ENCODE measurements at regions not wholly inside any gene's neighbourhood (a gene's known extent, or its start where the extent isn't known, plus 50 kb on each side); places are given as distances from the start of the nearest gene placed in this dataset. TPM values are rescaled to one million over a fixed set of nuclear protein-coding genes. Genes with fewer than 3 reads are reported as not detected.

DNA sequence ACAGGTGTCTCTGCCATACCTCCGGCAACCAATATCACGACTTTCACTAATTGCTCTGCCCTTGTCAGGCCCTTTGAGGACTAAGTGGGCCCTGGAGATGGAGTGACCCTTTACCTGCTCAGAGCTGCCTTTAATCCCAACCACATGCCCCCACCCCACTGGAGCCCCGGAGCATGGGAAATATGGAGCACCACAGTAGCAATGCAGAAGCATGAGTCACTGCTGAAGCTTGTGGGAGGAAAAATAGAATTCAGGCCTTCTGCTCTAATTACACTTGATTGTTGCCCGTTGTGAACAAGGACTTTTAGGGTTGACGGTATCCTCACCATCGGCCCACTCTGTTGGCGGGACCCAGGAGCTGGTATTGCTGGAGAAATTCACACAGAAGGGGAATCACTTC lies 52.5 kb upstream of the FRMD4A start:
- peaks cover 2% of the 10 kb centered on the region for H3K9me3 Mint-ChIP-seq
- intact Hi-C loops (cut with micrococcal nuclease), result loop anchor here (2.0 to 5.0 kb wide), 3 partner anchors 224 to 596 kb away; partner anchors contain the start of gene SUV39H2
- peaks cover 7% of the 10 kb centered on the region for H3K27me3 Mint-ChIP-seq (ENCODE audit: low read depth)
- H3K4me3 Mint-ChIP-seq, result no peak overlapping the region
- peaks cover 66% of the 10 kb centered on the region for H3K4me1 Mint-ChIP-seq (ENCODE audit: low read depth)
- H3K36me3 Mint-ChIP-seq (ENCODE audit: low read depth), result peaks cover 1% of the 10 kb centered on the region
- DNase-seq, result no peak
- CTCF ChIA-PET, result interaction anchor here (1.0 kb wide), 1 partner anchor 26 kb away, joined by 3 read pairs; no protein-coding TSS in a partner anchor
- no peak overlapping the region for H3K27ac Mint-ChIP-seq

DNA sequence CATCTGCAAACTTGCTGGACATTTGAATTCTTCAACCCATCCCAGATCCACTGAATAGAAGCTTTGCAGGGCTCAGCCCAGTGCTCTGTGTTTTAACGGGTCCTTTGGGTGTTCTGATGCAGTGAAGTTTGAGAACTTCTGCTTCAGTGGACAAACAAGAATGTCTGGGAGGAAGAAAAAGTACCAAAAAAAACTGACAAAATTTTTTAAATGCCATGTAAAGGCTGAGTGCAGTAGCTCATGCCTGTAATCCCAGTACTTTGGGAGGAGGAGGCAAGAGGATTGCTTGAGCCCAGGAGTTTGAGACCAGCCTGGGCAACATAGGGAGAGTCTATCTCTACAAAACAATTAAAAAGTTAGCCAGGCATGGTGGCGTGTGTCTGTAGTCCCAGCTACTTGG lies 51.8 kb upstream of the FRMD4A start:
- CTCF ChIA-PET, result interaction anchor here (1.0 kb wide), 1 partner anchor 27 kb away, joined by 3 read pairs; no protein-coding TSS in a partner anchor
- H3K9me3 Mint-ChIP-seq, result no peaks in the 10 kb centered on the region
- peak overlapping the region; percentile 37 for H3K27ac Mint-ChIP-seq
- no peaks in the 10 kb centered on the region for H3K36me3 Mint-ChIP-seq (ENCODE audit: low read depth)
- no peak overlapping the region for H3K4me3 Mint-ChIP-seq
- intact Hi-C loops (cut with micrococcal nuclease), result loop anchor here (1.0 to 5.0 kb wide), 9 partner anchors 8 to 741 kb away; partner anchors contain the start of gene SUV39H2
- peaks cover 67% of the 10 kb centered on the region for H3K4me1 Mint-ChIP-seq (ENCODE audit: low read depth)
- peaks cover 7% of the 10 kb centered on the region for H3K27me3 Mint-ChIP-seq (ENCODE audit: low read depth)
- no peak for DNase-seq

- Mint-ChIP-seq H3K27ac (peak overlapping the region; percentile 37), H3K4me1 (ENCODE audit: low read depth) (peaks cover 67% of the 10 kb centered on the region), H3K9me3 (no peaks in the 10 kb centered on the region), H3K36me3 (ENCODE audit: low read depth) (no peaks in the 10 kb centered on the region), H3K27me3 (ENCODE audit: low read depth) (peaks cover 7% of the 10 kb centered on the region), H3K4me3 (no peak overlapping the region)
- peak; percentile 88 for DNase-seq
- intact Hi-C loops (cut with micrococcal nuclease), result loop anchor here (1.0 to 5.0 kb wide), 9 partner anchors 8 to 741 kb away; partner anchors contain the start of gene SUV39H2
- CTCF ChIA-PET, result interaction anchor here (1.0 kb wide), 1 partner anchor 27 kb away, joined by 3 read pairs; no protein-coding TSS in a partner anchor
These were observed 51.3 kb upstream of the FRMD4A start for GRCh38 chr10:14382022-14382421.

GRCh38 chr10:14381475-14381874 lies 50.8 kb upstream of the FRMD4A start:
- Mint-ChIP-seq H3K36me3 (ENCODE audit: low read depth) (no peaks in the 10 kb centered on the region), H3K27me3 (ENCODE audit: low read depth) (peaks cover 7% of the 10 kb centered on the region), H3K9me3 (no peaks in the 10 kb centered on the region), H3K4me3 (no peak overlapping the region), H3K27ac (peak overlapping the region; percentile 37), H3K4me1 (ENCODE audit: low read depth) (peaks cover 63% of the 10 kb centered on the region)
- CTCF ChIA-PET, result no interaction called here
- no peak for DNase-seq
- intact Hi-C loops (cut with micrococcal nuclease), result loop anchor here (5.0 kb wide), 2 partner anchors 226 to 496 kb away; partner anchors contain the start of gene SUV39H2

DNA sequence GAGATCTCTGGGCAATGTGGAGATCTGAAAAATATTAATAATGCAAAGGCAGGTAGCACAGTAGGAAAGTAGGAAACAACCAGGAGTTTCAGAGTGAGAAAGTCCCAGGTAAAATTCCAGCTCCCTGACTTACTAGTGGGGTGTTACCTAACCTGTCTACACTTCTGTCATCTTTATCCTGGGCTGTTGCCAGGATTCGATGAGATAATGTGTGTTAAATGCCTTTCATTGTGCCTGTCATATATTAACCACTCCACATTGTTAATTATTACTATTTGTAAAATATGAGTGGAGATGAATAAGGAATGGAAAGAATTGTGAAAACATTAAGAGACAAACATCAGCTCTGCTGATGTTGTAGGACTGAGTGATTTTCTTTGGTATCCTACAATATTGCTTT lies 50.0 kb upstream of the FRMD4A start:
- H3K4me1 Mint-ChIP-seq (ENCODE audit: low read depth), result peaks cover 55% of the 10 kb centered on the region
- H3K9me3 Mint-ChIP-seq, result no peaks in the 10 kb centered on the region
- no peak overlapping the region for H3K27ac Mint-ChIP-seq
- CTCF ChIA-PET, result no interaction called here
- no peak overlapping the region for H3K4me3 Mint-ChIP-seq
- peaks cover 7% of the 10 kb centered on the region for H3K27me3 Mint-ChIP-seq (ENCODE audit: low read depth)
- no peaks in the 10 kb centered on the region for H3K36me3 Mint-ChIP-seq (ENCODE audit: low read depth)
- DNase-seq, result no peak
- intact Hi-C loops (cut with micrococcal nuclease), result loop anchor here (5.0 kb wide), 2 partner anchors 227 to 497 kb away; partner anchors contain the start of gene SUV39H2

Small RNAs in the stretch of these regions (microRNA-seq; reads per million reads assigned to microRNA genes)
- gene MIR1265 (ENCODE audit: borderline microRNAs expressed, borderline replicate concordance), result not detected
- not detected for gene MIR4293 (ENCODE audit: borderline microRNAs expressed, borderline replicate concordance)
